ENCODE measurements at regions not wholly inside any gene's neighbourhood (a gene's known extent, or its start where the extent isn't known, plus 50 kb on each side); places are given as distances from the start of the nearest gene placed in this dataset.

GRCh38 chr7:53518319-53518718 is 482.9 kb downstream of the POM121L12 start:
- TF ChIP-seq CTCF (IDR thresholded peaks at IDR 0.05; ENCODE audit: control extremely low read depth, extremely low read depth), result no peak
- DNase-seq, result no peak
- peaks cover 0 to 3% (median 0%) of the 10 kb centered on the region in 4 donors for H3K9me3 ChIP-seq (ENCODE audit: control insufficient read depth in 4 of 4, insufficient read depth in 3 of 4, low read length in 3 of 4)

GRCh38 chr7:53520841-53521240 is 485.4 kb downstream of the POM121L12 start:
- H3K4me3 ChIP-seq, result no peak overlapping the region
- H3K9me3 ChIP-seq (ENCODE audit: control insufficient read depth in 4 of 4, insufficient read depth in 3 of 4, low read length in 3 of 4), result peaks cover 0 to 3% (median 0%) of the 10 kb centered on the region in 4 donors
- TF ChIP-seq CTCF (IDR thresholded peaks at IDR 0.05; ENCODE audit: control extremely low read depth, extremely low read depth), result no peak
- no peak overlapping the region for H3K9ac ChIP-seq (ENCODE audit: insufficient read depth in 1 of 2, low read length in 2 of 2)
- no peak overlapping the region for H3K27ac ChIP-seq (ENCODE audit: low read depth in 1 of 2, low read length in 1 of 2)
- ATAC-seq (ENCODE audit: insufficient read depth, low FRiP score), result no peak
- WGBS, 2 donors, result 75 to 86% methylated on average over 5 of the region's 5 CpGs
- H3K36me3 ChIP-seq (ENCODE audit: control insufficient read depth in 4 of 4, insufficient read depth in 4 of 4, low read length in 4 of 4), result no peaks in the 10 kb centered on the region
- no peaks in the 10 kb centered on the region for H3K27me3 ChIP-seq (ENCODE audit: control insufficient read depth in 3 of 3, insufficient read depth in 3 of 3, low read length in 2 of 3)
- H3K4me1 ChIP-seq (ENCODE audit: control insufficient read depth in 5 of 5, insufficient read depth in 5 of 5, low read length in 5 of 5), result no peaks in the 10 kb centered on the region
- DNase-seq, result no peak

More at GRCh38 chr7:53518319-53518718, 482.9 kb downstream of the POM121L12 start:
- H3K27ac ChIP-seq (ENCODE audit: low read depth in 1 of 2, low read length in 1 of 2), result no peak overlapping the region
- no peaks in the 10 kb centered on the region for H3K36me3 ChIP-seq (ENCODE audit: control insufficient read depth in 4 of 4, insufficient read depth in 4 of 4, low read length in 4 of 4)
- no peak overlapping the region for H3K9ac ChIP-seq (ENCODE audit: insufficient read depth in 1 of 2, low read length in 2 of 2)
- no peak for ATAC-seq (ENCODE audit: insufficient read depth, low FRiP score)
- H3K4me1 ChIP-seq (ENCODE audit: control insufficient read depth in 5 of 5, insufficient read depth in 5 of 5, low read length in 5 of 5), result no peaks in the 10 kb centered on the region
- H3K4me3 ChIP-seq, result no peak overlapping the region
- no peaks in the 10 kb centered on the region for H3K27me3 ChIP-seq (ENCODE audit: control insufficient read depth in 3 of 3, insufficient read depth in 3 of 3, low read length in 2 of 3)

- H3K27ac ChIP-seq (ENCODE audit: low read depth in 1 of 2, low read length in 1 of 2), result no peak overlapping the region
- peaks cover 0 to 3% (median 0%) of the 10 kb centered on the region in 4 donors for H3K9me3 ChIP-seq (ENCODE audit: control insufficient read depth in 4 of 4, insufficient read depth in 3 of 4, low read length in 3 of 4)
- H3K36me3 ChIP-seq (ENCODE audit: control insufficient read depth in 4 of 4, insufficient read depth in 4 of 4, low read length in 4 of 4), result no peaks in the 10 kb centered on the region
- no peak for ATAC-seq (ENCODE audit: insufficient read depth, low FRiP score)
- H3K4me1 ChIP-seq (ENCODE audit: control insufficient read depth in 5 of 5, insufficient read depth in 5 of 5, low read length in 5 of 5), result no peaks in the 10 kb centered on the region
- TF ChIP-seq CTCF (IDR thresholded peaks at IDR 0.05; ENCODE audit: control extremely low read depth, extremely low read depth), result no peak
- no peaks in the 10 kb centered on the region for H3K27me3 ChIP-seq (ENCODE audit: control insufficient read depth in 3 of 3, insufficient read depth in 3 of 3, low read length in 2 of 3)
- WGBS, 2 donors, result 78 to 86% methylated on average over 1 of the region's 1 CpG
- no peak overlapping the region for H3K4me3 ChIP-seq
- DNase-seq, result no peak
- H3K9ac ChIP-seq (ENCODE audit: insufficient read depth in 1 of 2, low read length in 2 of 2), result no peak overlapping the region
These were observed 486.3 kb downstream of the POM121L12 start for GRCh38 chr7:53521638-53522184.

- no peak overlapping the region for H3K27ac ChIP-seq (ENCODE audit: low read depth in 1 of 2, low read length in 1 of 2)
- ATAC-seq (ENCODE audit: insufficient read depth, low FRiP score) (no peak), DNase-seq (no peak)
- no peak overlapping the region for H3K4me3 ChIP-seq
- no peaks in the 10 kb centered on the region for H3K36me3 ChIP-seq (ENCODE audit: control insufficient read depth in 4 of 4, insufficient read depth in 4 of 4, low read length in 4 of 4)
- WGBS, 2 donors, result 89 to 92% methylated on average over 3 of the region's 3 CpGs
- H3K27me3 ChIP-seq (ENCODE audit: control insufficient read depth in 3 of 3, insufficient read depth in 3 of 3, low read length in 2 of 3), result no peaks in the 10 kb centered on the region
- no peak overlapping the region for H3K9ac ChIP-seq (ENCODE audit: insufficient read depth in 1 of 2, low read length in 2 of 2)
- no peaks in the 10 kb centered on the region for H3K4me1 ChIP-seq (ENCODE audit: control insufficient read depth in 5 of 5, insufficient read depth in 5 of 5, low read length in 5 of 5)
- TF ChIP-seq CTCF (IDR thresholded peaks at IDR 0.05; ENCODE audit: control extremely low read depth, extremely low read depth), result no peak
- H3K9me3 ChIP-seq (ENCODE audit: control insufficient read depth in 4 of 4, insufficient read depth in 3 of 4, low read length in 3 of 4), result no peaks in the 10 kb centered on the region
These were observed 504.1 kb downstream of the POM121L12 start for GRCh38 chr7:53539558-53539957.

All from lung (tissue), 11 donors.